Dedifferentiated amniotic fluid mesenchymal stem cell (primary cell): ENCODE measurements at regions not wholly inside any gene's neighbourhood (a gene's known extent, or its start where the extent isn't known, plus 50 kb on each side); places are given as distances from the start of the nearest gene placed in this dataset.
"Not testable (repeated sequence)": the region's sequence is repeated elsewhere in the genome, so short reads cannot be mapped to it uniquely, and the experiment has no call there.

ENCODE experiments used
- DNase-seq: peaks from one replicate; pipeline ENCODE4 v3.0.0-alpha.2; 2016; ENCODE audit errors: extremely low spot score

DNA sequence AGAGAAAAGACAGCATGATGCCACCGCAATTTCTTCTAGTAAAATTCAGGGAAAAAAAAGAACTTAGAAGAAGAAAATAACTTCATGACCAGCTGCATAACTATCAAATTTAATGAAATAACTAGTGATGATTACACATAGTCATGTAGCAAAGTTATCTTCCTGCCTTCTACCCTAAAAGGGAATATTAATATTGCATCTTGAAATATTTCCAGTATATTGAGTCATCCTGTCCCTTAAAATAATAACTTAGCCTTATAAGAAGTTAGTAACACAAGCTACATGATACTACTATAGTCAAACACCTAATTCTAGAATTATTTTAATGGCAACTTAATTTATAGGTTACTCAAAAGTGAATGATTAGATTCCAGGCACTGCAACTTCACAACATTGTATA, 289.2 kb downstream of the KLF12 start:
- no peak for DNase-seq

DNA sequence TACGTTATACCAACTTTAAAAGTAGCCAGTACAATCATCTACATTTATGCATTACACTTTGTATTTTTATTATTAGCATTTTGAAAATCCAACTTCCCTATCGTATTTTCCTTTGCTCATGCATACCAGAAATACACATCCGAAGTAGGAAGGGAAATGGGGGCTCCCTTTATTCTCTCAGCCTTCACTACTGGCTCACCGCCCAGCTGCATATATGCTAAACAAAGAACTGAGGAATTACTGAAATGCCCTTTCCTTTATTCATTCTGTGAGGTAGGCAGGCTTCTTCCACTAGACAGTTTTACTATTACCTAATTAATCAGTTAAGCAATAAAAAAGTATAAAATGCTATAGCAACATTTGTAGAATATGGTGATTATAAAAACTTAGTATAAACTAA, 291.6 kb downstream of the KLF12 start:
- DNase-seq, result no peak

GRCh38 chr13:73842184-73842583, 292.0 kb downstream of the KLF12 start:
- DNase-seq, result no peak

DNA sequence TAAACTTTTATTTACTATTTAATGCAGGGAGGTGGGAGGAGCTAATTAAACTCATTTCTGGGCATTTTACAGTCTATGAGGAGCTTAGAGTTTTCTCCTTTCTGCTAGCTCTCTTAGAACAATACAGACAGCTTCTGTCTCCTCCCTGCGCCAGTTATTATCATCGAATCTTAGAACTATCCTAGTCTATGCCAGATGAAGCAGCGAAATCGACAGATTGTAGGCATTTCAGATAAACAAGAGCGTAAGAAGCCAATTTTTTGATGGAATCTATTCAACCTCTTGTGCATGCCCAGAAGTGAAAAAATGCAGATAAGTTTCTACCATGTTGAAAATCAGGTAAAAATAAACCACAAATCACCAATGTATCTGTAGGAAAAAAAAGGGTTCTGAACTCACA, 297.1 kb downstream of the KLF12 start:
- no peak for DNase-seq

DNA sequence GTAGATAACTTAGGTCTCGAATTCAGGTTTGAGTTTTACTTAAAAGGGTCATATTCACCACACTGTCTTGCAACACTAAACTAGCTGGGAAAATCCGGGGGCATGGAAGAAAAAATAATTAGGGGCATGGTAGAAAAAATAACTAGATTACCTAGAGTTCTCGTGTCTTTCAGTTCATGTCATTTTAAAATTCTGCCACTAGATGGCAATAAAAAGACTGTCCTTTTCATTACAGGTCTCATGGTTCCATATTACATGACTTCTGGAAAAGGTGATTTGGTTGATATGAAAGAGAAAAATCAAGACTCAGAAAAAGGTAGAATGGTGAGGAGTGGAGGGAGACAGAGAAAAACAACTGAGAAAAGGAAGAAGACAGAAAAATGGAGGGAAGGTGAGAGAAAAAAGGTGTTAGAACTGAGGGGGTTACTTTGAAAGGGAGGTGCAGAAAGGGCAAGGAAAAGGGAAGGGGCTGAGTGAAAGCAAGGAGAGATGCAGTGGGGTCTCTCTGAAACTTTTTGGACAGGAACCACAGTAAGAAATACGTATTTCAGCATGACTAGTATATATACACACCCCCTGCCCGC, 299.0 kb downstream of the KLF12 start:
- DNase-seq, result peak; percentile 61

DNA sequence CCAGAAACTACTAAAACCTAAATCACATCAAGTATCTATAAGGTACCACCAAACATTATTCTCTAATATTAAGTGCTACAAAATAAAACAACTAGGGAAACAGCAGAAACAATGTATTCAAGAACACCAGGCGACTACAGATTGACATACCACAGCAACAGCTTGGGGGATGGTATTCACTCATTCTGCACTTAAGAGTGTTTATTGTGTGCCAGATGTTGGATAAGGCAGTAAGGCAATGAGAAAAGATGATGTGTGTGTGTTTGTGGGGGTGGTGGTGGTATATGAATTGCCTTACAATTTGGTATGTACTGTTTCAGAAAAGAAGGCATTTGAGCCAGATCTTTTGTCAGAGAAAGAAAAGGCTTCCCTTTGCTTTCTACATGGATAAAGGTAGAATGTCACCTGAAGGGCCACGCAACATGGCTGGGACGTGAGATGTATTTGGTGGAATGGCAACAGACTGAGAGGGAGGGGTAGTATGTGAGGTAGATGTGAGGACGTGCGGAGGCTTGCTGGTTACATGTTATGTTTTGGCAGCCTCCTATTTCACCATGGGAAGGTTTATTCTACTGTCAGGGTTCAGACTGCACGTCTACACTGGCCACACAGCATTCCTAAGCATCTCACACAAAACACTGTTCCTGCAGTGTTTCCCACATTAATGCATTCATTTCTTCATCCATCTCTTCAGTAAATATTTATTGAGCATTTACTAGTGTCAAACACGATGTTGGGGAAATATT, 300.7 kb downstream of the KLF12 start:
- DNase-seq, result no peak

DNA sequence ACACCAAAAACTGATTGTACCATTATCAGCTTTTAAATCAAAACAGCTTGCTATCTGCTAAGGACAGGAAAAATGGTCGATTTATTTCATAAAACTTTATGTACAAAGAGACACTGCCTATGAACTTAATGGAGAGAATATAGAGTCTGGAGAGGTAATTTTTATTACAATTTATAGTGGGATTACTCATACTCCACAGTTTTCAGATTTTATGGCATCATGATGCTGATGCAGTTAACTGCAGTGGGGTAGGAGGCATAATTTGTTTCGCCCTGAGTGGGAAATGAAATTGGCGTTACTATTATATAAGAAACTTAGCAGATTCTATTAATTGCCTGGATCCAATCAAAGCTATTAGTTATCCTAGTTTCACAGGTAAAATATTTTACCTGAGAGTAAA, 301.4 kb downstream of the KLF12 start:
- no peak for DNase-seq

- no peak for DNase-seq
Measured at GRCh38 chr13:73832128-73832588, 302.0 kb downstream of the KLF12 start.

DNA sequence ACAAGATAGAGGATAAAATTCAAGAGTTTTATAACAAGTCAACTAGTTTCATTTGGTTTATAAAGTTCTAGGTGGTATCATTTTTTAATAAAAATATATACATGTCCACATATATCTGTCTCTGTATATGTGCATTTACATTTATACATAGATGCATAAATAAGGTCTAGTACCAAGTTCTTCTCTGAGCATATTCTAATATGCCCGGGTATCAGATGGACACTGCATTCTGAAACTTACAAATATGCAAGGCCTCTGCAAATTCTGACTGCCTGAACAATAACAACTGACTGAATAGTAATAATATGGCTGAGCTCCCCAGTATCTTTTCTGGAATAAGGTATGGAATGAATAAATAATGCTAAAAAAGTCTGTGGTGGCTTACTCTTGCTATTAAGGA, 304.8 kb downstream of the KLF12 start:
- no peak for DNase-seq

- no peak for DNase-seq
Measured at GRCh38 chr13:73828811-73829210, 305.4 kb downstream of the KLF12 start.

DNA sequence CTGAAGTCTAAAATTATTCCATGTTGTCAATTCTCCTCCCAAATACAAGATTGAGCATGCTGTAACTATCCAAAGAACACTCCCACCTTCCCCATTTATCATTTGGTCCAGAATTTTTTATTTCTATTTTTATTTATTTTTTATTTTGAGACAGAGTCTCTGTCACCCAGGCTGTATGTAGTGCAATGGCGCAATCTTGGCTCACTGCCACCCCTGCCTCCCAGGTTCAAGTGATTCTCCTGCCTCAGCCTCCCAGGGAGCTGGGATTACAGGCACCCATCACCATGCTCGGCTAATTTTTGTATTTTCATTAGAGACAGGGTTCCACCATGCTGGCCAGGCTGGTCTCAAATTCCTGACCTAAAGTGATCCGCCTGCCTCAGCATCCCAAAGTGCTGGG, 306.8 kb downstream of the KLF12 start:
- DNase-seq, result no peak

- DNase-seq, result no peak
Measured at GRCh38 chr13:73825143-73825542, 309.1 kb downstream of the KLF12 start.

GRCh38 chr13:73822668-73823592, 311.3 kb downstream of the KLF12 start:
- DNase-seq, result no peak

DNA sequence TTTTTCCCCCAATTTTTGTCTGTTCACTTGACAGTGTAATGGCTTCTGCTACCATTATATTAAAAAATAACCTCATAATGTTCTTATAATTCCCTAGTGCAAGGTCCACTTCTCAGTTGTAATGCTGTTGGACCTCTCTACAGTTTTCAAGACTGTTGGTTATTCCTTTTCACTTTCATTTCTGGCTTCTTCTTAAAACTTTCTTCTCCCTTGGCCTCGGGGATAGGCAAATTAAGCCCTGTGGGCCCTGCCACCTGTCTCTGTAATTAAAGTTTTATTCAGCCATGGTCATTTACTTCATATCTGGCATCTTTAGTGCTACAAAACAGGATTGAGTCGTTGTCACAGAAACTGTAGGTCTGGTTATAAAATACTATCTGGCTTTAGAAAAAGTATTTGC, 313.5 kb downstream of the KLF12 start:
- DNase-seq, result no peak

DNA sequence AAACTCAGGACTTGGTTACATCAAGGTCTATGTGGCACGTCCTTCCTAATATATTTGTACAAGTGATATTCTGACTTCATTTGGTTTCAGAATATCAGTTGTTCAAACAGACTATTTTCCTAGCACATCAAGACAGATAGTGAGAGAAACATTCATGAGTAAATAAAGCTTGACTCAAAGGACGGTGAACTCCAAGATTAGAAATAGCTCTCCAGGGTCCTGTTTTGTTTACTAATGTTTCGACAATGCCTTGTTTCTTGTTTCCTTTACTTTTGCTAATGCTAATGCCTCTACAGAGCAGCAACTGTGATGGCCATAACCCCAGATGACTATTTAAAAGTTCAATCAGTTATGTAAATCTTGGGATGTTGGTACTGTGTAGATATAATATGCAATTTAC, 313.9 kb downstream of the KLF12 start:
- no peak for DNase-seq

DNA sequence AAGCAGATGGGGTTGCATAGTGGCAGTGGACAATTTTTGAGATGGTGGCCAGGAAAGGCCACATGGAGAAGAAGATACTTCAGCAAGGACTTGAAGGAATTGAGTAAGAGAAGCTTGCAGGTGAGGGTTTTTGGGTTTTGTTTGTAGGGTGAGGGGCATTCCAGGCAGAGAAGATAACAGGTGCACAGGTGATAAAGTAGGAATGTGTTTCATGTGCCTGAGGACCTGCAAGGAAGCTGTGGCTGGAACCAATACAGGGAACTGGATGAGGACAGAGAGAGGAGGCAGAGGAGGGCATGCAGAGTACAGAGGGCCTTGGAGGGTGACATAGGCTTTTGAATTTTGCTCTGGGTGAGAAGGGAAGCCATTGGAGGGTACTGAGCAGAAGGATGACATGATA, 314.5 kb downstream of the KLF12 start:
- DNase-seq, result no peak

DNA sequence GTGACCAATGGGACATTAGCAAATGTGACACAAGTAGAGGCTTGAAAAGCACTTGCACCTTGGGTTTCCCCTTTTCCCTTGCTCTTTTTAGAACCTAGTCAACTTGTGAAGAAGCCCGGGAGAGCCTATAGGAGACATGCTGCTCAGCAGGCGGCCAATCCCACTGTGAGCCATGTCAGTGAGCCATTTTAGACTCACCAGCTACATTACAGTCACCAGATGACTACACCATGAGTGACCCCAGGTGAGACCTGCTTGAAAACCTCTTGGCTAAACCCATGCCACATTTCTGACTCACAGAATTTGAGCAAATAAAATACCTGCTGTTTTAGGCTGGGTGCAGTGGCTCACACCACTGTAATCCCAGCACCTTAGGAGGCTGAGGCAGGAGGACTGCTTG, 317.5 kb downstream of the KLF12 start:
- no peak for DNase-seq

GRCh38 chr13:73815796-73816195, 318.4 kb downstream of the KLF12 start:
- no peak for DNase-seq

- DNase-seq, result no peak
Measured at GRCh38 chr13:73810647-73811046, 323.6 kb downstream of the KLF12 start.

DNA sequence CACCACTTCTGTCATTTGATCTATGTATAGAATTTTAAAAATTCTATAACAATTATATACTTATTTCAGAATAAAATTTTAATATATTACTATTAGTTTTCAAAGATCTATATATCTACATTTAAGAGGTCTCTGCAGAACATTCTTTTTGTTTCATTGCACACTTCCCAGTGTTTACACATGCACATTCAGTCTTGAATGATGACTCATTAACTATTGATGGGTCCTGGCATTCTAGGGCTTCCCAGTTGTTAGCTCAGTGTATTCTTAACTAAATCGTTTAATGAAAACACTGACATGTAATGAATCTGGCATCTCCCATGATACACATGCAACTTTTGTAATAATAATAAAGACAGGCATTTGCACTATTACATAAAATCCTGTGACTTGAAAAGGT, 324.6 kb downstream of the KLF12 start:
- no peak for DNase-seq

GRCh38 chr13:73808318-73808717, 325.9 kb downstream of the KLF12 start:
- DNase-seq, result no peak

- DNase-seq, result not testable (repeated sequence)
Measured at GRCh38 chr13:73805326-73805958, 328.8 kb downstream of the KLF12 start.
